ENCODE measurements at regions not wholly inside any gene's neighbourhood (a gene's known extent, or its start where the extent isn't known, plus 50 kb on each side); places are given as distances from the start of the nearest gene placed in this dataset.
A peak's percentile ranks its signal among the peaks of the same experiment; 100 is the strongest.

DNA sequence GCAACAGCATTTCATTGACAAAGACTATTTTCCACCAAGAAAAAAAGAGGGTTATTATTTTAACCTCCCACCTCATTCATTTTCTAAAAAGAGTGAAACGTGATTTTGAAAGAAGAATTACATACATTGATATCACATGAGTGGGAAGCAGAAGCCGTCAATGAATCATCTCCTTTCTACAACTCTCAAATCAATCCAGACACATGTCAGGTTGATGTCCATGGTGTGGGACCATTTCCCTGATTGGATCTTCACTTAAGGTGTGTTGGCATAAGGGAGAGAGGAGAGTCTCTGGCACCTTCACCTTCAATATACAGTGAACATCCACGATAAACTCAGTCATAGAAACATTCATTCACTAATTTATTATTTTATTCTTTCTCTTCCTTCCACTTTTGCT, 1095.1 kb downstream of the BCL11B start:
- intact Hi-C loops (cut with DNase I) = no loop called here
- ATAC-seq = no peak
- no peak for DNase-seq

DNA sequence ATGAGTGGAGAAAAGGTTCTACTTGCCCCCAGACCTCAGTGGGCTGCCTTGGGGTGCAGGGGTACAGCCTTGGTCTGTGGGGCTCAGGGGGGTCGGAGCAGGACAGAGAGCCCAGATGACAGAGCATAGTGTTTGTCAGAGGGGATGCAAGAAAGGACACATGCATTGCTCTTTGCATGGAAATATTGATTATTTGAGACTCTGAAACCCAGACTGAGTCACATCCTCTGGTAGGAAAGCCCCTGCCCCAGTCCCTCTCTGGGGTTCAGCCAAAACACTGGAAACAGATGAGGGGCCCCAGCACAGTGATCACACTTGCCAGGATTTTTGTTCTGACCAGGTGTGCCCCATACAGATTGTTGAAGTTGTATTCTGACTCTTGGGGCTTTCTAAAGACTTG, 1094.4 kb downstream of the BCL11B start:
- ATAC-seq = no peak
- intact Hi-C loops (cut with DNase I) = no loop called here
- DNase-seq = no peak

DNA sequence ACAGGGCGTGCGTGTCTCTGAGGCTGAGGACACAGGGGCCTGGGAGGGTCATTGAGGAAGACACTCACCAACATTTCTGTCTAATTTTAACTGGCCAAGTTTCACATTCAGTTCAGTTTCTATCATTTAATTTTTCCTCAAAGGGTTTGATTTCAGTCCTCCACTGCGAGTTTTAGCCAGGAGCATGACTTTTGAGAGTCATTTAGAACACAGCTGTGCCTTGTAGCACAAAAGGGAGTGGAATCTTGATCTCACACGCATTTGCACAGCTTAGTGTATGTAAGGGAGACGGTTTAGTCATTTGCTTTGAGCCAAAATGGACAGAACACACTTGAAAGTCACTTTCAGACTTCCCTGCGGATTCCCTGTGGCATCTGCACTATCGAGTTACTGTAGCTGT, 1090.8 kb downstream of the BCL11B start:
- ATAC-seq (no peak), DNase-seq (no peak)
- intact Hi-C loops (cut with DNase I) = no loop called here

DNA sequence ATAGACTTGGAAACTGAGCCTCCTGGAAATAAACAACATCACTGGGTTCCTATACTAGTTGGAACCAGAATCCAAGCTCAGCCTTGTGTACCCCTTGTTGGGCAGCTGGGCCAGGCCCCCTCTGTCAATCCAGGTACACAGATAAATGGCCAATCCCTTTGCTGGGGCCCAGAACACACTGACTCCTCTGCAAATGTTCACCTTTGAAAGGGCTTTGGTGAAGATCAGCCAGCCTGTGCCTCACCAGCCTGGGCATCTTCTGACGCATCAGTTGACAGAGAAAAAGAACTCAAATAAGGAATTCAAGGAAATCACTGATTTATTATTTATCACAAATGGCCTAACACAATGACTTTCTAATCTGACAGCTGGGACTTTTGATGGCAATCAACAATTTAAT, 1090.2 kb downstream of the BCL11B start:
- DNase-seq (no peak), ATAC-seq (no peak)
- intact Hi-C loops (cut with DNase I) = no loop called here

DNA sequence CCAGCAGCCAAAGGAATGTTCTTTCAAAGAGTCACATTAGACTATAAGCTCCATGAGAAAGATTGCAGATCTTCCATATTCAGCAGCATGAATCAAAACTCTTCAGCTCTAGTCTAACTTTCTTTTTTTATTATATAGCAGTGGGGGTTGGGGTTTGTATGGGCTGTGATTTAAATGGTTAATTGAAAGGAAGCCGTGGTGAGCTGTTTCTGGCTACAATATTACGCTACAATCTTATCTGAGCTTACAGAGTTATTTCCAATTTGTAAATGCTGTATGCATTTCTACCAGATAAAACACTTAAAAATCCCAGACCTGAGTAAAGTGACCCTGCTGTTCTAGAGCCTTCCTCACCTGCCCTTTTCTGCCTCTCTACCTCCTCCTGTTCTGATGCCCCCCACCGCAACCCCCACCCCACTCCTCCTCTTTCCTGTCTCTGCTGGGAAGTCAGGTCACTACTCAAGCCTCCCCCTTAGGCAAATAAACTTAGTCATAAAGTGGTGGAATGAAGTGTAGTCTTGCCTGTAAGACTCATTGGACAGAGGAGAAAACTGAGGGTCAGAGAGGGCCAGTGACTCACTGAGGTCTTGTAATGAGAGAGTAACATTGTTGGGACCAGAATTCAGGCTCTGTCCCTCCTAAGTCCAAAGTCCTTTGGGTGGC, 1089.5 kb downstream of the BCL11B start:
- ATAC-seq (no peak), DNase-seq (no peak)
- intact Hi-C loops (cut with DNase I) = no loop called here

DNA sequence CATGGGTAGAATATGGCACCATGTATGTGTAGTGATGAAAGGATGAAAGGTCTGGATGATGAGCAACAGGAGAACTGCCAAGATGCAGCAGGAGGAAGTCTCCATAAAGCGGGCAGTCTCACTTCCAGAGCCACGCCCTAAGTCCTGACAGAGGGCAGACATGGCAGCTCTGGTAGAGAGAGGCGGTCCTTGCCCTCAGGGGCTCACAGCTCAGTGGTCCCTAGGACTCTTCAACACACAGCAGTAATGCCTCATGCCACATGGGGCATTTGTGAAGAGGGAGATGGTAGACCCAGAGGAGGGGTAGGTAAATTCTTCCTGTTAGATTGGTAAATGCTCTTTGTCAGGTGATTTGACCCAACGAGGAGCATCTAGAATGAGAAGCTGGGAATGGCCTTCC, 1088.4 kb downstream of the BCL11B start:
- no peak for ATAC-seq
- intact Hi-C loops (cut with DNase I) = no loop called here
- no peak for DNase-seq

DNA sequence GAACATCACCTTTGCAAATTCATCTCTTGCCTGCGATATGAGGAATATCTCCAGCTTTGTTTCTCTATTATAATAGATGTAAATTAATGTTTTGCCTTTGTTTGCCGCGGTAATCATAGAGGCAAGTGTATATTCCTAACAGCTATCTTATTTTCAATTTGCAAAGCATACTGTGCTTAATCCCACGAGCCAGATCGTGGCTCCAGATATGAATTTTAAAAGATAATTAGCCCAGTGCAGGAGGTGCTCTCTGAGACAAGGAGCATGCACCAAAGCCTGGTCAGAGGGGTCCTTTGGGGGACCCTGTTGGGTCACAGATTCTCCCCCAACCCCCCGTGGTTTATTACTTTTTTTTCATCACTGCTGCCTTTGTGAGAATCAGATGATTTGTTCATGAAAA, 1087.5 kb downstream of the BCL11B start:
- ATAC-seq = no peak
- intact Hi-C loops (cut with DNase I) = no loop called here
- no peak for DNase-seq

DNA sequence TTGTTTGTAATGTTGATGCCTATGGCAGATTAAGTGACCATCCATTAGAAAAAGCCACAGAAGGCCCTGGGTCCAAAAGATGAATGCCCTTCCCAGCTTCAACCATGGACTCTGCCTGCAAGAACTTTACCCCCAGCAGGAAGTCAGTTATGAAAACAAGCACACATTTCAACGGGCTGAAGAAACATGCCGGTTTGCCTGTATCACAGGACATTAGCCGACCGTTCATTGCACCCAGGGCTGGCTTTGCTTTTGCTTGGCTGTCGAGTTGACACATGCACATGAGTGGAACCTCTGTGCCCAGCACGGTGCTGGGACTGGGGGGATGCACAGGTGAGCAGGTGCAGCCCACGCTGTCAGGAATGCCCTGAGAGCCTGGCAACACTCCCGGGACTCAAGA, 1087.0 kb downstream of the BCL11B start:
- intact Hi-C loops (cut with DNase I) = no loop called here
- ATAC-seq (no peak), DNase-seq (no peak)

DNA sequence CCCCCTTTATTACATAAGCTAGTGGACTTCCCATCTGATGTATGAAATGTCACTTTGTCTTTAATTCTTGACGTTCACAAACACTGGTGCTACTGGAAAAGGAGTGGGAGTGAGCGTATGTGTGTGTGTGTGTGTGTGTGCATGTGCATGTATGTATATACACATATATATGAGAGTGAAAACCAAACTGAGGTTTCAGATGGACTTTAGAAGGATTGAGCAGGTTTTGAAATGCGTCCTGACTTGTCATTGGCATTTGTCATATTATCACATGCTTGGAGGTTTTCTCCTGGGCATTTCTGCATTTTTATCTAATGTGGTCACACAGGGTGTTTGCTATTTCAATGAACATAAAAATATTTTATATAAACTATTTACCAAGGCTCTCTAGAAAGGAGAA, 1085.9 kb downstream of the BCL11B start:
- intact Hi-C loops (cut with DNase I) = no loop called here
- no peak for DNase-seq
- no peak for ATAC-seq

DNA sequence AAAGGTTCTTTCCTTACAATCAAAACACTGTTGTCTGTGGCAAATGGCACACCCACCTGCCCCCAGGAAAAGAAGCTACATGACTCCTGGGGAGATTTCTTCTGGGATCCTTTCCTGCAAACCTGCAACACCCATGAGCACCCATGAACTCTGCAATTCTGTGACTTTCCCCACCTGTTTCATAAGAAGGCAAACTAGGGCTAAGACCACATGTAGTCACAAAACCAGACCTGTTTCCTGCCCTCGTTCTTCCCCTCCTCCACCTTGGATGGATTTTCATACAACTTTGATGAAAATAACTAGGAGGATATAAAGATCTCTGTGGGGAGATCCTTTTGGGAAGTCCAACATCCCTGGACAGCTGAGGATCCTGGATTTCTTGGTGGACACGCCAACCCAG, 1084.7 kb downstream of the BCL11B start:
- ATAC-seq = no peak
- intact Hi-C loops (cut with DNase I) = no loop called here
- no peak for DNase-seq

DNA sequence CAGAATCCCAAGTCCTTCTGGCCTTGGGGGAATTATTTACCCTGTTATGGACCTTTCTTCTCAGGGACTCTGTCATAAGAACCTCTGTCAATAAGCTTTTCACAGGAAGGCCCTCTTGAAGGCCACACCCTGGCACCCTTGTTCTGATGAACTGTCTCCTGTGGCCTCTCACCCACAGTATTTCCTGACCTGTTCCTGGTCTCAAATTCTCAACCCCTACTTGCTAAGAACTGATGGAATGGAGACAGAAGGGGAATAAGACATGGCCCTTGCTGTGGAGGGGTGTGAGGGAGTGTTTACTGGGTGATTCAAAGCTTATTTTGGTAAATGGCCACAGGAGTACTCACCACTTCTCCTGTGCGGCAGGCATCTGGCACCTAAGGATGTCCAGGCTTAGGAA, 1082.9 kb downstream of the BCL11B start:
- no peak for DNase-seq
- no peak for ATAC-seq
- intact Hi-C loops (cut with DNase I) = no loop called here

DNA sequence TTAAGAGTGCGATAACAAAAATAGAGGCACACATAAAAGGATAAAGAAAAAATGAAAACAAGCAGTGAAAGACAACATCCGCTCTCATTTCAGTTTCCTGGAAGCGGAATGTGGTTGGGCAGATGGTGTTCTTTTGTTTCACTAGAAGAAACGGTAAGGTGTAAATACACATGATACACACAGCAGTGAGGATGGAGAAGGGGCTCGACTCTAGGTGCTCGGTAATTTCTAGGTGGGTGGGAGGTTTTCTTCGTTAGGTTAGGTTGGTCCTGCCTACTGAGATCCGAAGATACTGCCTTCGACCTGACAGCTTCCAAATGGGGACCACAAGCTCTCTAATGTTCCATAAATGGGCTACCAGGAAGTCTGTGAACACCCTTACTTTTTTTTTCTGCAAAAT, 1082.5 kb downstream of the BCL11B start:
- ATAC-seq (peak in 1 of 2 donors; percentile 67), DNase-seq (no peak)
- intact Hi-C loops (cut with DNase I) = no loop called here

DNA sequence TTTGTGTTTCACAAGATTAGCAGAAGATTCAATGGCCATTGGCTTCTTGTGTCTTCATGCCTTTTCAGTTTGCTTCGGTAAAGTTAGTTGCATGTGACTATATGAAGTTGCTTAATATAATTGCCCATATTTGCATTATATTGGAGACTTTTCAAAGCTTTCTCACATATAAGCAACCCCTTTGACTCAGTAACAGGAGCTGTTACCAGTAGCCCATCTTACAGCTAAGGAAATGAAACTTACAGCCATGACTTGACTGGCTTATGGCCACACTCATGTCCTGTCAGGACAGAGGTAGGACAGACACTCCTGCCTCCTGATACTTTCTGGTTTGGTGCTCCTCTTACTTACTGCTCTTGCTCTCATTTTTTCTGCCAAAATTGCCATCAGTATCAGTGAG, 1082.1 kb downstream of the BCL11B start:
- DNase-seq = no peak
- intact Hi-C loops (cut with DNase I) = no loop called here
- no peak for ATAC-seq

DNA sequence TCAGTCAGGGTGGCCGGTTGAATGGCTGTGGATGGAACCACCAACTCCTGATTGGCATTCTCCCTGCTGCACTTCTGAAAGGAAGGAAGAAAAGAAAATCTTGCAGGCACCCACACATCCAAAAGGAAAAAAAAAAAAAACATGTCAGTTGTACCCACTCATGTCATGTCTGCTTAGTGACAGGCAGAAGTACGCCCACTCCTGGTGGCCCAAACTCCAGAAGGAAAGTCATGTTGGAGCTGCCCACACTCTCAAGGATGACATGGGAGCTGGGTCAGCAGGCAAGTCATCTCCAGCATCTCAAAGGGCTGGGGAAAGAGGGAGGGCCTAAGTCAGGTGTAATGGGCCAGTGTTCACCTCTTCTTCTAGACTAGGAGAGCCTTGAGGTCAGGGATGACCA, 1079.1 kb downstream of the BCL11B start:
- no peak for ATAC-seq
- DNase-seq = no peak
- intact Hi-C loops (cut with DNase I) = no loop called here

DNA sequence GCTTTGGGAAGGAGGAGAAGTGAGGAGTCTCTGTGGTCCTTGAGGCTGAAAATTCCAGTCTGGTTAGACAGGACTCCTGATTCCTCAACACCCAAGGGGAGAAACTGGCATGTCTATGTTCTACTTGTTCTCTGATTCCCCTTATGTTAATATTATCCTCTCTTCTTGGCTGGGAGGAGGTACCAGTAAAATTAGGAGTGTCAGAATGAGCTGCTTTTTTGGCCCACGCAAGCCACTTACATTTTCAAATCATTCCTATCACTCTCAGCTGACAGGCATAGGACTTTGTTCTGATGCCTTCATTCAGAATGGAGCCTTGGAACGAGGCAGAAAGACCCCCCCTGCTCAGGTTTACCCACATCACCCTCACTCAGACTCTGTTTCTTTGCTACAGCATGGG, 1077.2 kb downstream of the BCL11B start:
- no peak for ATAC-seq
- intact Hi-C loops (cut with DNase I) = no loop called here

DNA sequence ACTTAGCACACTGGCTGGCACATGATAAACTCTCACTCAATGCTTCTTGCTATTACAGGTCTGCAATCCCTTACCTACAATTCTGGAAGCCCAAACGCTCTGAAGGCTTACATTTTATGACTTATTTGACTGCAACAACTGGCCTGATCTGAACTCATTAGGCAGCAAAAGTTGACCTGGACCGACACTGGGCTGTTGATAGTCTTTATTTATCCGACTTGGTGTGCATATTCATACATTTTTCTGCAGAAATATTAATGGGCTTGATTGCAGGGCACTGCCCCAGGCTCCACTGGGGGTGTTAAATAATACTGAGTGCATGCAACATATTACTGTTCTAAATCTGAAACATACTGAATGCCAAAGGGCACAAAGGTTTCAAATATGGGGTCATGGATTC, 1076.7 kb downstream of the BCL11B start:
- DNase-seq (no peak), ATAC-seq (no peak)
- intact Hi-C loops (cut with DNase I) = no loop called here

More for the DNA sequence above, 1077.2 kb downstream of the BCL11B start:
- DNase-seq = no peak

DNA sequence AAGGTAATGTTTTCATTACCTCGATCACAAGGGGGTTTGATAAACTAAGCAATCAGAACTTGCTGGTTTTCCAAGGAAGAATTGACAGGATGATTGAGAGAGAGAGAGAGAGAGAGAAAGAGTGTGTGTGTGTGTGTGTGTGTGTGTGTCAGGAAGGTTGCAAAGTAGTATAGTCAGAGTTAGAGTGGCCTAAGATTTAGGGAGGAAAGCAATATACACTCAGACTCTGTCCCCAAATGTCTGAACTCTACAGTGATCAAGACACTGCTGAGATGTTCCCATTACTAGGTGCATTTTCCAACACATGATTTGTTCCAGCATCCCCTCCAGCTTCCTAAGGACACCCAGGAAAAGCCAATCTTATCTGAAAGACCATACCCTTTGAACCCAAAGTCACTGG, 1074.1 kb downstream of the BCL11B start:
- no peak for ATAC-seq
- intact Hi-C loops (cut with DNase I) = no loop called here
- no peak for DNase-seq

DNA sequence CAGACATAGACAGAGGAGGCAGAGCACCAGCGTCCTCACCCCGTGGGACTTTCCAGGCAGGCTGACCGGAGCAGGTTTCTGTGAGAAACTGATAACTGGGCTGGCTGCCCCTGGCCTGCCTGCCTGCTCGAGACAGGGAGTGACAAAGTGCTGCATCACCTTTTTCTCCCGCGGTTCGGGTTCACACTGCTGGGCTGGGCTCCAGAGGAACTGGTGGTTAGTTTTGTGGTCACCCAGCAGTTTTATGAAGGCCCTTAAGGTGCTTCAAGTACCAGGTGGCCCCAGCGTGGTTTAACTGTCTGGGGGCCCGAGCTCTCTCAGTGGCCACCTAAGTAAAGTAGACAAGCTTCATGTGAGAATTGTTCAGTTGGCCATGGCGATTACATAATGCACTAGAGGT, 1073.6 kb downstream of the BCL11B start:
- no peak for ATAC-seq
- intact Hi-C loops (cut with DNase I) = no loop called here
- DNase-seq = no peak

DNA sequence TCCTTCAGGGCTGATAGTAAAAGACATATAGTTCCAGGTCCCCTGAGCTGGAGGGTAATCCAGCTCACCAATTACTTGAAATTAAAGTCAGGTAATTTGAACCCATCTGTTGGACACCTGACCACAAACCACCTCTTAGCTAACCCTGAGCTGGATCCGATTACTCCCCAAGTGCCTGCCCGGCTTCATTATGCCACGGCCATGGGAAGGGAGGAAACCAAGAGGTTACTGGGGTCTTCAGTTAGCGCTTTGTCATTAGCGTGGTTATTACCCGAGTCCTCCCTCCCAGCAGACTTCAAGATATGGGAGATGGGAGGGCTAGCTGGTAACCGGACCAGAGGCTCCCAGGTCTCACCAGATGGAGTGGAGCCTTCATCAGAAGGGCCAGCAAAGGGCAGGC, 1071.4 kb downstream of the BCL11B start:
- intact Hi-C loops (cut with DNase I) = no loop called here
- DNase-seq = no peak
- ATAC-seq = no peak

DNA sequence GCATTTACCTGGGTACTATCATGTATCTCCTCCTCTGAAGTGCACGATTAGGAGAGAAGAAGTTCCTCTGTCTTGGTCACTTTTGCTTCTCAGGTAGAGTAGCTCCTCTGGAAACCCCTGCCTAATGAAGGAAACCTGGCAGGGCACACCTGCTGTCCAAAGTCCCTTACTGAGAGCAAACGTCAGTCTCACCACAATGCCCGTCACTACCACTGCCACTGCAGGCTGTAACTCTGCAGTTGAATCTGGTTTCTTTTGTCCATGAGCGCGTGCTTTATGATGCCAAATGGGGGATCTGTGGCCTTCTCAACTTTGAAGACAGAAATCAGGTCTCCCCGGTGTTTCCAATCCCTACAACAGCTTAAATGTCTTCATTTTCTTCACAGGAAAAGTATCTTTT, 1068.6 kb downstream of the BCL11B start:
- ATAC-seq (no peak), DNase-seq (no peak)
- intact Hi-C loops (cut with DNase I) = no loop called here

DNA sequence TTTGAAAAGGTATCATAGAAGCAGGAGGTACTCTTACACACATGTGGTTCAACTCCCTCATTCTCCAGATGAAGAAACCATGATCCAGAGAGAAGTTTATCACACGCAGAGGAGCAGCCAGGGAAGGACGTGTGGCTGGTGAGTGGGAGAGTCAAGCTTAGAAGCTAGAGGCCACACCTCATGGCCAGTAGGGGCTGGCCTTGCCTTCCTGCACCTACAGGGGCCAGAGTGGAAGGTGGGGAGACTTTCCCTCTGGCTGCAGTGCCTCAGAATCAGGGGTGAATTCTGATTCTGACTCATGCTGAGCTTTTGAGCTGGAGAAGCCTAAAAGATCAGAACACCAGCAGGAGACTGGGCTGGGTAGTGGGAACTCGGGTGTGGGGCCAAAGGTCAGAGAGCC, 1067.9 kb downstream of the BCL11B start:
- intact Hi-C loops (cut with DNase I) = no loop called here
- ATAC-seq = no peak

DNA sequence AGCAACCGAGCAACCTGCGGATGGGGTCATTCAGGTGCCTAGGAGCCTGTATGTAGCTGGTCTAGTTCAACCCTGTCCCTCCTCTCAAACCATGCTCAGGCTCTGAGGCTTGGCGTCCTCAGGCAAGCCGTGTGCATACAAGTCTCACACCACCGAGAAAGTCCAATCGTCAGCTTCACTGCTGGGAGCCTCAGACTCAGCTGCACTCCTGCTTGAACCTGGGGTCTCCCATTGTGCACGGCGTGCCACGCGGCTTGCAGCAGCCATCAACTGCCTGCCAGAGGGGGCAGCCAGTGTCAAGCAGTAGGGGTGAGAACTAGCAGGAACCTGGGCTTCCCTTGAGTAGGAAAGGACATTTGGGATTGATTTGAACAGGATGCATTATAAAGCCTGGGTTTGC, 1064.6 kb downstream of the BCL11B start:
- intact Hi-C loops (cut with DNase I) = no loop called here
- no peak for DNase-seq

More for the DNA sequence above, 1067.9 kb downstream of the BCL11B start:
- DNase-seq = no peak

More for the DNA sequence above, 1064.6 kb downstream of the BCL11B start:
- ATAC-seq = no peak

Data from left cardiac atrium (tissue), 4 donors.